ENCODE measurements at regions not wholly inside any gene's neighbourhood (a gene's known extent, or its start where the extent isn't known, plus 50 kb on each side); places are given as distances from the start of the nearest gene placed in this dataset.
"Not testable (repeated sequence)": the region's sequence is repeated elsewhere in the genome, so short reads cannot be mapped to it uniquely, and the experiment has no call there.

GRCh38 chr18:39449566-39449965 lies 1884.0 kb upstream of the CELF4 start:
- DNase-seq = no peak

GRCh38 chr18:39448942-39449341 lies 1883.3 kb upstream of the CELF4 start:
- DNase-seq = no peak

GRCh38 chr18:39444957-39445356 lies 1879.4 kb upstream of the CELF4 start:
- not testable (repeated sequence) for DNase-seq

GRCh38 chr18:39441648-39442047 lies 1876.0 kb upstream of the CELF4 start:
- DNase-seq = no peak

- no peak for DNase-seq
Observed at GRCh38 chr18:39435996-39436395, 1870.4 kb upstream of the CELF4 start.

GRCh38 chr18:39435209-39435608 lies 1869.6 kb upstream of the CELF4 start:
- DNase-seq = no peak

- DNase-seq = no peak
Observed at GRCh38 chr18:39434223-39434920, 1868.8 kb upstream of the CELF4 start.

- peak; percentile 73 for DNase-seq
Observed at GRCh38 chr18:39425172-39425850, 1859.7 kb upstream of the CELF4 start.

- no peak for DNase-seq
Observed at GRCh38 chr18:39424261-39424660, 1858.7 kb upstream of the CELF4 start.

- no peak for DNase-seq
Observed at GRCh38 chr18:39421276-39421675, 1855.7 kb upstream of the CELF4 start.

- no peak for DNase-seq
Observed at GRCh38 chr18:39419315-39419714, 1853.7 kb upstream of the CELF4 start.

- DNase-seq = no peak
Observed at GRCh38 chr18:39415471-39415870, 1849.9 kb upstream of the CELF4 start.

- peak; percentile 6 for DNase-seq
Observed at GRCh38 chr18:39414009-39414700, 1848.6 kb upstream of the CELF4 start.

GRCh38 chr18:39406941-39407340 lies 1841.3 kb upstream of the CELF4 start:
- no peak for DNase-seq

- no peak for DNase-seq
Observed at GRCh38 chr18:39403121-39403520, 1837.5 kb upstream of the CELF4 start.

GRCh38 chr18:39399662-39400061 lies 1834.1 kb upstream of the CELF4 start:
- DNase-seq = no peak

- no peak for DNase-seq
Observed at GRCh38 chr18:39396168-39396567, 1830.6 kb upstream of the CELF4 start.

GRCh38 chr18:39389800-39390379 lies 1824.3 kb upstream of the CELF4 start:
- DNase-seq = no peak

GRCh38 chr18:39380866-39381265 lies 1815.3 kb upstream of the CELF4 start:
- no peak for DNase-seq

- DNase-seq = no peak
Observed at GRCh38 chr18:39380186-39380725, 1814.7 kb upstream of the CELF4 start.

- no peak for DNase-seq
Observed at GRCh38 chr18:39375066-39375465, 1809.5 kb upstream of the CELF4 start.

- DNase-seq = no peak
Observed at GRCh38 chr18:39371996-39372395, 1806.4 kb upstream of the CELF4 start.

- DNase-seq = no peak
Observed at GRCh38 chr18:39366656-39367055, 1801.1 kb upstream of the CELF4 start.

All from hematopoietic multipotent progenitor cell treated with erythropoietin and hydrocortisone succinate and interleukin-3 and kit ligand, for 8 days (in vitro differentiated cells).